Omental fat pad (tissue), 3 donors: ENCODE measurements at regions not wholly inside any gene's neighbourhood (a gene's known extent, or its start where the extent isn't known, plus 50 kb on each side); places are given as distances from the start of the nearest gene placed in this dataset.

Source experiments
- ATAC-seq: fragments of 150-250 bp; one replicate; pipeline ENCODE4 v1.9.1; 2016; ENCODE audit warnings: mild to moderate bottlenecking, moderate library complexity; ENCODE audit not compliant: low FRiP score
- DNase-seq: peaks from one replicate; pipeline ENCODE4 v3.0.0-alpha.2; 2019; ENCODE audit warnings: low spot score
- TF ChIP-seq, protein P1 (sequence below), 3 donors: fragments of 450-650 bp; IDR thresholded peaks; one replicate each; pipeline ENCODE4 v1.5.1; 2016 to 2017; ENCODE audit warnings: antibody characterized with exemption in 3 of 3, mild to moderate bottlenecking in 3 of 3, moderate library complexity in 2 of 3

DNA sequence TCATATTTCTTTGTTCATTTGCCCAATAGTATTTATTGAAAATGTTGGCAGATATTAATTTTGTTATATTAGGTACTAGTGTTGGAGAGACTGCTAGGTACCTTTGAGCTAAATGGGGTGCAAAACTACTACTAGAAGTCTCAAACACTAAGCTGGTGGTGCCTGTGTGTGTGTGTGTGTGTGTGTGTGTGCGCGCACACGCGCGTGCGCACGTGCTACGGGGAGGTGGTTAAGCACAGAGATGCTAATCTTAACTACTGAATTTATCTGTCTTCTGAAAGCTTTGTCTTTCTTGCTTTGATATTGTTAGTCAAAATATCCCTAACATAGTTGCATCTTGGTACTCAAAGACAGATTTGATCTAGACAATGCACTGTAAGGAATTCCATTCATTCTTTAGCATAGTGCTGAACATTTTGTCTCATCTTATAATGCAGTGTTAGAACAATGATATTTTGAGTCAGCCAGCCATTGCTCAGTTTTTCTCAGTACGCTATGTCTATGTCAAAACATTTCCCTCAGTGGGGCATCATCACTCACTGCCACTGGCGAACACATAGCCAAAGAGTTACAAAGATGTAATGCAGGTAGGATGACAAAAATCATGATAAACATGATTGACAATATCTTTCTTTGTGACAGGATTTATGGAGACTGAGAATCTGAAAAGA lies 396.0 kb upstream of the RGPD4 start:
- DNase-seq (no peak), ATAC-seq (no peak)

DNA sequence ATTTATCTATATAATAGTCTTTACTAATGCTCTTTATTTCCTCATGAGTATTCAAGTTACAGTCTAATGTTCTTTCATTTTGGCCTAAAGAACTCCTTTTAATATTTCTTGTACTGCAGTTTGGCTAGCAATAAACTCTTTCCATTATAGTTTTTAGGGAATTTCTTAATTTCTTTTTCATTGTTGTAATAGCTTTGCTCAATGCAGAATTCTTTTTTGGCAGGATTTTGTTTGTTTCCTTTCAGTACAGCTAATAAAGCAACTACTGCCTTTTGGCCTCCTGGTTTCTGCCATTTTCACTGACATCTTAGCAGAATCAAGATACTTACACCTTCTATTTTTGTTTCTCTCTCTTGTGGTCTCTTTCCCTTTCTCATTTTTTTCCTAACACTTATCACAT lies 390.4 kb upstream of the RGPD4 start:
- TF ChIP-seq, protein P1, sequence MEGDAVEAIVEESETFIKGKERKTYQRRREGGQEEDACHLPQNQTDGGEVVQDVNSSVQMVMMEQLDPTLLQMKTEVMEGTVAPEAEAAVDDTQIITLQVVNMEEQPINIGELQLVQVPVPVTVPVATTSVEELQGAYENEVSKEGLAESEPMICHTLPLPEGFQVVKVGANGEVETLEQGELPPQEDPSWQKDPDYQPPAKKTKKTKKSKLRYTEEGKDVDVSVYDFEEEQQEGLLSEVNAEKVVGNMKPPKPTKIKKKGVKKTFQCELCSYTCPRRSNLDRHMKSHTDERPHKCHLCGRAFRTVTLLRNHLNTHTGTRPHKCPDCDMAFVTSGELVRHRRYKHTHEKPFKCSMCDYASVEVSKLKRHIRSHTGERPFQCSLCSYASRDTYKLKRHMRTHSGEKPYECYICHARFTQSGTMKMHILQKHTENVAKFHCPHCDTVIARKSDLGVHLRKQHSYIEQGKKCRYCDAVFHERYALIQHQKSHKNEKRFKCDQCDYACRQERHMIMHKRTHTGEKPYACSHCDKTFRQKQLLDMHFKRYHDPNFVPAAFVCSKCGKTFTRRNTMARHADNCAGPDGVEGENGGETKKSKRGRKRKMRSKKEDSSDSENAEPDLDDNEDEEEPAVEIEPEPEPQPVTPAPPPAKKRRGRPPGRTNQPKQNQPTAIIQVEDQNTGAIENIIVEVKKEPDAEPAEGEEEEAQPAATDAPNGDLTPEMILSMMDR (IDR thresholded peaks at IDR 0.05) = no peak
- DNase-seq (no peak), ATAC-seq (no peak)

More for the DNA sequence above, 396.0 kb upstream of the RGPD4 start:
- TF ChIP-seq, protein P1 (IDR thresholded peaks at IDR 0.05) = no peak

DNA sequence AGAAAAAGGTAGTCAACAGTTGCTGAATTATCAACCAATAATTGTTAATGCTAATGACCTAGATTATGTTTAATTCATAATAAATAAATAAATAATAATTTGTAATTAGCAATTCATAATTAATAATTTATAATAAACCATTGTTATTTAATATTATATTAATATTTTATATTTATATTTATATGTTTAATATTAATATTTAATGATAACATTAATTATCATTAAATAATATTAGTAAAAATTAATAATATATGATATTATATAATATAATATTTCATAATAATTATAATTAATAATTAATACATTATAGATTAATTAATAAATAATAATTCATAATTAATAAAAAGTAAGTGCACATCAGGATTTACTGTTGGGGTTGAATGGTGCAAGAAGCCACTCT lies 389.4 kb upstream of the RGPD4 start:
- ATAC-seq = no peak
- TF ChIP-seq, protein P1 (IDR thresholded peaks at IDR 0.05) = no peak
- no peak for DNase-seq

DNA sequence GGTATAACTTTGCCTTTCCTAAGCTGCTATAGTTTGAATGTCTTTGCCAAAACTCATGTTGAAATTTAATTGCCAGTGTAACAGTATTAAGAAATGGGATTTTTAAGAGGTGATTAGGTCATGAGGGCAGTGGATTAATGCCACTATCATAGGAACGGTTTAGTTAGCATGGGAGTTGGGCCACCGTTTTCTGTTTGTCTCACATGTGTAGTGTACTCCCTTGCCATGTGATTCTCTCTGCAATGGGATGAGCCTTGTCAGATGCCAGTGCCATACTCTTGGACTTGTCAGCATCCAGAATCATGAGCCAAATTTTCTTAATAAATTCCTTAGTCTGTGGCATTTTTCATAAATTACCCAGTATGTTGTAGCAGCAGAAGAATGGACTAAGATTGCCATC lies 388.9 kb upstream of the RGPD4 start:
- ATAC-seq (no peak), DNase-seq (no peak)
- TF ChIP-seq, protein P1 (IDR thresholded peaks at IDR 0.05) = no peak

DNA sequence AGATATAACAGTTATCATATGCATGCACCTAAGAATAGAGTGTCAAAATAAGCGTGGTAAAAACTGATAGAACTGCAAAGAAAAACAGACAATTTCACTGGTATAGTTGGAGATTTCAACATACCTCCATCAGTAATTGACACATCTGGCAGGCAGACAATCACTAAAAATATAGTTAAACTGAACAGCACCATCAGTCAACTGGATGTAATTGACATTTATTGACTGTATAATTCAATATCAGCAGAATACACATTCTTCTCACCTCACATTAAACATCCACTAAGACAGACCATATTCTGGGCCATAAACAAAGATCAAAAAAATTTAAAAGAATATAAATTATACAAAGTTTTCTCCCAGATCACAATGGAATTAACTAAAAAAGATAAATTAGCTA lies 378.5 kb upstream of the RGPD4 start:
- TF ChIP-seq, protein P1 (IDR thresholded peaks at IDR 0.05) = no peak
- no peak for ATAC-seq

DNA sequence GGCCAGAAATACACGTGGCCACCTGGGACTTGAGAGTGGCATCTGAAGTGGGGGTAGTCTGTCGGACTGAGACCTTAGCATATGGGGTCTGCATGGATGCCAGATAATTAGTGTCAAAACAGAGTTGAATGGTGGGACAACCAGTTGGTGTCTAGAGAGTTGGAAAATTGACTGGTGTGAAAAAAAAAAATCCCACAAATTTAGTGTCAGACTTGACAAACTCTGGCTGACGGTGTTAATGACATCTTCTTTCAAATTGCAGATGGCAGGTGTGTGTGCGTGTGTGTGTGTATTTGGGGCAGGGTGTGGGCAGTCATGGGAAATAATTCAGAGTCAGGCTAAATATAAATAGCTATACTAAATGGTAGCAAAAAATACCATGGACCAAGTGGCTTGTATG lies 365.4 kb upstream of the RGPD4 start:
- no peak for ATAC-seq
- DNase-seq = no peak
- TF ChIP-seq, protein P1 (IDR thresholded peaks at IDR 0.05) = no peak

More for the DNA sequence above, 378.5 kb upstream of the RGPD4 start:
- no peak for DNase-seq

DNA sequence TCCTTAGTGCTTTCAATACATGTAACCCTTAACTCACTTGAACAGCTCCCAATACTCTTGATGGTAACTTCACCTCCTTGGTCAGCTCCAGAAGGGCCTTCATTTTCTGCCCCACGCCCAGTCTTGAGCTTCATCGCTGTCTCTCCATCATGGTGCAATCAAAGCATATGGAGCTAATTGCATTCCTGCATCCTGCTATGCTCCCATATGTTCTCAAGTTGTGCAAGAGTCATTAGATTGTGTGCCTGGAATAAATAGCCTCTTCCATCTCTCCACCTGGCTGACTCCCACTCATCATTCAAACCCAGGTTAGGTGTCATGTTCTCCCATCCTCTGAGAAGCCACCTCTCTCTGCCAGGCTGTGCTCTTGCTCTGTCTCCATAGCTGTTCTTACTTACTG lies 364.5 kb upstream of the RGPD4 start:
- ATAC-seq = no peak
- TF ChIP-seq, protein P1 (IDR thresholded peaks at IDR 0.05) = no peak
- DNase-seq = no peak
